ENCODE measurements at regions not wholly inside any gene's neighbourhood (a gene's known extent, or its start where the extent isn't known, plus 50 kb on each side); places are given as distances from the start of the nearest gene placed in this dataset.
"Not testable (repeated sequence)": the region's sequence is repeated elsewhere in the genome, so short reads cannot be mapped to it uniquely, and the experiment has no call there.

- not testable (repeated sequence) for TF ChIP-seq CTCF, POLR2A (IDR thresholded peaks at IDR 0.05)
Observed at GRCh38 chr14:105712670-105713069, 186.3 kb downstream of the TMEM121 start.

All from heart left ventricle (tissue), 13 donors.